ENCODE measurements at regions not wholly inside any gene's neighbourhood (a gene's known extent, or its start where the extent isn't known, plus 50 kb on each side); places are given as distances from the start of the nearest gene placed in this dataset.
"Not testable (repeated sequence)": the region's sequence is repeated elsewhere in the genome, so short reads cannot be mapped to it uniquely, and the experiment has no call there.

DNA sequence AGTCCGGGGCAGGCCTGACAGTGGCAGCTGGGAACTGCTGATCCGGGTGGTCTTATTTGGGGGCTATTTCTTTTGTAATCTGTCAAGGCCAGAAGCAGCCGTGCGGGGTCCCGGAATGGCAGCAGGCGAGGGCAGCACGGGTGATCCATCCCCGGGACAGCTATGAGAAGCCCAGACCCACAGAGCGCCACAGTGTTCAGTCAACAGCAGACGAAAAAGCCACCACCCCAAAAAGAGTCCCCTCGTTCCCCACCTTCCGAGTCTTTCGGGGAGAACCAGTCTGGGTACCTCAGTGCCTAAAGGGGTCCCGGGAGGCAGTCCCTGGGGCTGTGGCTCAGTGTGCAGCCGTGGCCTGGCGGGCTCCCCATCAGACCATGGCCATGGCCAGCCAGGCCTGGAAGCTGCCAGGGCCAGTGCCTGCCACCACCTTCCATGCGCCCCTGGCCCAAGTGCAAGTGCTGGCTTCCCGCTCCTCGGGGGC lies 125.1 kb upstream of the KCTD7 start:
- DNase-seq (ENCODE audit: low spot score), result no peak

DNA sequence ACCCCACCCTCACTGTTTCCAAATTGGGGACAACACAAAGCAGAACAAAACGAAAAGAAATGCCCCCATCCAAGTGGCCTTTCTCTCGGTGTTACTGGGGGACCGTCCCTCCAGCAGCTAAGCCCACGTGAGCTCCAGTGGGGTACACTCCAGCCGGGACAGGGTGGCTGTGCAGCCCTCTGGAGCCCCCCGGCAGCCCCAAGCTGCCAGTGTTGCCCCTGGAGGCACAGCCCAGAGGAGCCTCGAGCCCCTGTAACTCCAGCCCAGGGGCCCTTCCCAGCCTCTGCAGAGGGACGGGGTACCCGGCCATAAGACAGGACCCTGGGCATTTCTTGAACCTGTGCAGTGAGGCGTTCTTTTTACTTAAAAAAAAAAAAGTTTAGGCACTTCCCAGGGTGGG lies 124.5 kb upstream of the KCTD7 start:
- no peak for DNase-seq (ENCODE audit: low spot score)

DNA sequence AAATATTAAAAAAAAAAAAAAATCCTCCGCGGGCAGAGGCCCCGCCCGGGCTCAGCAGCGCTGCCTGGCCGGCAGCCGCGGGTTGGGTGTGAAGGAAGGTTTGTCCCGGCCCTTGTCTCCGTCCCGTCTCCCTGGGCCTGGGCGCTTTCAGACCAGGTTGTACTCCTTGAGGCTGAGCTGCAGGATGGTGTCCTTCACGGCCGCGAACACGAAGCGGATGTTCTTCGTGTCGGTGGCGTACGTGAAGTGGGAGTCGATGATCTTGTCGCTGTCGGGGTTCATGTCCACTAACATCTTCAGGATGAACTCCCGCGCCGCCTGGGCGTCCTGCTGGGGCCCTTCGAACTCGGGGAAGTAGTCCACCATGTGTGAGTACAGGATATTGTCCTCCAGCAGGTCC lies 123.7 kb upstream of the KCTD7 start:
- DNase-seq (ENCODE audit: low spot score), result no peak

DNA sequence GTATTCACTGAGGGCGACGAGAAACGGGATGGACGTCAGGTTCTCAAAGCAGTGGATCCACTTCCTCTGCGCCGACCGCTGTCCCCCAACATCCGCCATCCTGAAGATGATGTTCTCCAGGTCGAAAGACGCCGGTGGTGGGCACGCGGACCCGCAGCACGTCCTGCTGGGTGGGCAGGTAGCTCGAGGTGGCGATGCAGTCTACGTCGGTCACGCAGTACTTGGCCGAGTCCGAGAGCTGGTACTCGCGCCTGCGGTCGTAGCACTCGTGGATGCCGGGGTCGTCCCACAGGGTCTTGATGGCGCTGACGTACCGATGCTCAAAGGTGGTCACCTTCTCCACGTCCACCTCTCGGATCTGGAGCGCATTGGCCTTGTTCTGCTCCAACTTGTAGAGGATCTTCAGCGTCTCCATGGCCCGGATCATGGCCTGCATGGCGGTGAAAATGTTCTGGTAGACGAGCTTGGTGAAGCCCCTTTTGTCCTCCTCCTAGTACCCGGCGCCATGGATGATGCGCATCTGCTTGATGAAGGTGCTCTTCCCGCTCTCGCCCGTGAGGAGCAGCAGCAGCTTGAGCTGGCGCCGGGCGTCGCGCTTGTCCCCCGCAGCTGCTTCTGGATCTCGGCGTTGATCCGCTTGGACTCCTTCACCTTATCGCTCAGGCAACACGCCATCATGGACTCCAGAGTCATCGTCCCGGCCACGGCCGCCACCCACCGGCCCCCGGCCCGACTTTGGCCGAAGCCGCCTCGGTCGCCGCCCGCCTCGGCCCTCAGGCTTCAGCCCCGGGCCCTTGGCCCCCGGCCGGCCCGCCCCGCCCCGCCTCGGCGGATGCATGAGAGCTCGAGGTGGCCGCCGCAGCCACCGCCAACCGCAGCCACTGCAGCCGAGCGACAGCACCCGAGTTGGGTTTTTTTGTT lies 122.9 kb upstream of the KCTD7 start:
- DNase-seq (ENCODE audit: low spot score), result no peak

DNA sequence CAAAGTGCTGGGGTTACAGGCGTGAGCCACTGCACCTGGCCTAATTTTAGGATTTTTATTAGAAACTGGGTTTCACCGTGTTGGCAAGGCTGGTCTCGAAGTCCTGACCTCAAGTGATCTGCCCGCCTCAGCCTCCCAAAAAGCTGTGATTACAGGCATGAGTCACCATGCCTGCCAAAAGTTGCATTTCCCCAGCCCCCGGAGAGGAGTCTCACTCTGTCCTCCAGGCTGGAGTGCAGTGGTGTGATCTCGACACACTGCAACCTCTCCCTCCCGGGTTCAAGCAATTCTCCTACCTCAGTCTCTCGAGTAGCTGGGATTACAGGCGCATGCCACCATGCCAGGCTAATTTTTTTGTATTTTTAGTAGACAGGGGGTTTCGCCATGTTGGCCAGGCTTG lies 122.0 kb upstream of the KCTD7 start:
- not testable (repeated sequence) for DNase-seq (ENCODE audit: low spot score)

DNA sequence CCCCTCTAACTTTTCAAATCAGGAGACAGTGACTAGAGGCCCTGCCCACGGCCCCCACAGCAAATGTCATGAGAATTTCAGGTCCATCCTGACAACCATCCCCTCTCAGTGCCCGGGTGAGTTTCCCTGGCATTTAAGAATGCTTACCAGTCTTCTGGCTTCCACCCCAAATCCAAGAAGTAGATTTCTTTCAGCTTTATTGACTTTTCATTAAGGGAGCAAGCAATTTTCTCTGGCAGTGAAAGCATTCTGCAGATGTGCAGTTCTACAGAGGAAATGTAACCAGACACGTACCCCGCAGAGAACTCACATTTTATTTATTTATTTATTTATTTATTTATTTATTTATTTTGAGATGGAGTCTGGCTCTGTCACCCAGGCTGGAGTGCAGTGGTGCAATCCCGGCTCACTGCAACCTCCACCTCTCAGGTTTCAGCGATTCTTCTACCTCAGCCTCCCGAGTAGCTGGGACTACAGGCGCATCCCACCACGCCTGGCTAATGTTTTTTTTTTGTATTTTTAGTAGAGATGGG lies 120.9 kb upstream of the KCTD7 start:
- DNase-seq (ENCODE audit: low spot score), result no peak

DNA sequence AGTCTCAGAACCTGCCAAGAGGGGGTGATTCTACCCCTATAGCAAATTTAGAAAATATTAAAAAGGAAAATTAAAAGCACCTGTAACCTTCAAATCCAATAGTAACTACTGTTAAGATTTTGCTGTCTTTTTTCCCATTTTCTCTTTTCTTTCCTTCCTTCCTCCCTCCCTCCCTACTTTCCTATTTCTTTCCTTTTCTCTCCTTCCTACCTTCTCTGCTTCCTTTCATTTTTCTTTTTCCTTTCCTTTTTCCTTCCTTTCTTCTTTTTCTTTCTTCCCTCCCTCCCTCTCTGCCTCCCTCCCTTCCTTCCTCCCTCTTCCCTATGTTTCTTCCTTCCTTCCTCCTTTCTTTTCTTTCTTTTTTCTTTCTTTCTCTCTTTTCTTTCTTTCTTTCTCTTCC lies 120.2 kb upstream of the KCTD7 start:
- DNase-seq (ENCODE audit: low spot score), result no peak

DNA sequence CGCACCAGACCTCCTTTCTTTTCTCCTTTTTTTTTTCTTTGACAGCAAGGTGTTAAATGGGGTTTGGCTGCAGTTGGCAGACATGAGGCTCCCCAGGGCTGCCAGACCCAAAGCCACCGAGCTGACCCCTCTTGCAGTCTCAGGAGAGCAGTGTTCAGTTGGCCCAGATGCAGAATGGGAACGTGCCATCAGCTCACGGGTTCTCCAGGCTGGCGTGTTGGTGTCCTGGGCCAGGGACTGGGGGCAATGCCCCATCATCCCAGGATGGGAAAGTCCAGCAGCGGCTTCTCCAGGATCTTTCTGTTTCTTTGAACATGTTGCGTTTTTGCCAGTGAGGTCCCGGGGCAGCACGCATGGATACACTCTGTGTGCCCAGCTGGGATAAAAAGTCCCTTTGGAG lies 114.6 kb upstream of the KCTD7 start:
- DNase-seq (ENCODE audit: low spot score), result no peak

DNA sequence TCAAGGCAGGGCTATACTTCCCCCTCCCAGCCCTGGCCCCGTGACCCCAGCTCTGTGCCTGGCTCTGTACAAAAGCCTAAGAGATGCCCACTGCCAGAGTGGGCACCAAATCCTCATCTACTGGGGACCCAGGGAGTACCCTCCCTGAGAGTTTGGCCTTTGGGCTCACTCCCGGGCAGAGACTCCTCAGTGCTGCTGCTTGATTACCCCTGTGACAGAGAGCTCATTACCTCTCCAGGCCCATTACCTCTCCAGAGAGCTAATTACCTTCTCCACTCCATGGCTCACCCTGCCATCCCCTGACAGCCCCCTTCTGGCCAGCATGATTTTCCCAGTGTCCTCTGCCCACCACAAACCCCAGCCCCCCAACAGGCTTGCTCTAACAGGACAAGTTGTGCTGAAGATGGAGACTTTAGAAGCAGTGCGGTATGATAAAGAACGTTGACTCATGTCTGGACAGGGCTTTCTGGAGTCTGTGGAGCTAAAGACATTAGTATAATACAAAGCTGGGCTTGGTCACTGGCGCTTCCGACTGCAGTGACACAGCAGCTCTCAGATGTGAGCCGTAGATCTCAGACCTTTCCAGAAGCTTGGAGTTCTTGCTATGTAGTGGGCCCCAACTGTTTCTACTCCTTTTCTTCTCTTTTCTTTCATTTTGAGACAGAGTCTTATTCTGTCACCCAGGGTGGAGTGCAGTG lies 111.3 kb upstream of the KCTD7 start:
- DNase-seq (ENCODE audit: low spot score), result no peak

DNA sequence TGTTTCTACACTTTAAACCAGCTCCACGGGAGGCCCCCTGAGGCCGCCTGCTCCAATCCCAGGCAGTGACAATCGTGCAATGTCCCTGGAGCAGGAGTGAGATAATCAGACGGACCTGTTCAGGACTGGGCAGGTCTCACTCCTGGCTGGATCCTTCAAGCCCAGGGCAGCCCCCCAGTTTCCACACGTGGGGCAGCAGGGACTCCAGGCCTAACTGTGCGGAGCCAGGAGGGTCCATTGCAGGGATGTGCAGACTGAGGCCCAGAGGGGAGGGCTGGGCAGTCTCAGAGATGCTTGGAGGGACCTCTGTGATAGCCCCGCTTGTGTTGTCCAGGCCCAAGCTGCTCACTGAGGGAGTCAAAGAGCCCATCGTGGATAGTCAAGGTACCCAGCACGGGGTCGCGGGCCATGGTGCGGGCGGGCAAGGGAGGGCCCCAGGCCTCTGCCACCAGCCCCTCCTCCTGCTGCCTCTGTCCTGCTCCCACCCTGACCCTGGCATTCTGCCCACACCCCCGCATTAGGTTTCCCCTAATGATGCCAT lies 110.5 kb upstream of the KCTD7 start:
- no peak for DNase-seq (ENCODE audit: low spot score)

DNA sequence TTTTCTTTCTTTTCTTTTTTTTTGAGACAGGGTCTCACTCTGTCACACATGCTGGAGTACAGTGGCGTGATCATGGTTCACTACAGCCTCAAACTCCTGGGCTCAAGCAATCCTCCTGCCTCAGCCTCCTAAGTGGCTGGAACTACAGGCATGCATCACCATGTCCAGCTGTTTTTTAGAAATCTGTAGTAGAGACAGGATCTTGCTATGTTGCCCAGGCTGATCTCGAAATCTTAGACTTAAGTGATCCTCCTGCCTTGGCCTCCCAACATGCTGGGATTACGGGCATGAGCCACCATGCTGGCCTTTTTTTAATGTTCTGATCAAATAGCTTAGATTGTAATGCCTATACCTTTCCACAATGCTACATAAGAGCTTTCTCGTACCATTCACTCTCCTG lies 107.0 kb upstream of the KCTD7 start:
- no peak for DNase-seq (ENCODE audit: low spot score)

DNA sequence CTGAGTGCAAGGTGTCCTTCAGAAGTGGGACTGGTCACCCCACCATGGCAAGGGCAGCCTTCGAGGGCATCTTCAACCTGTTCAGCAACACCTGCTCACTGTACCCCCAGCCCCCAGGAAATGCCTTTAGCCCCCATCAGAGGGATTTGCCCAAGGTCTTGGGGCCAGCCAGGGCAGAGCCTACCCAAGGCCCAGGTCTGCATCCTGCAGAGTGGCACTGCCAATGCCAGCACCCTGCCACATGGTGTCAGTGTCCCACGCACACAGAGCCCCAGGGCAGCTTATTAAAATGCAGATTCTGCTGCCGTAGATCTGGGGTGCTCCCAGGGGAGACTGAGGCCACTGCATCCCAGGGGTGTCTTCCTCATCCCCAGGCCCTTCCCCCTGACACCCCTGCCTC lies 106.2 kb upstream of the KCTD7 start:
- DNase-seq (ENCODE audit: low spot score), result no peak

DNA sequence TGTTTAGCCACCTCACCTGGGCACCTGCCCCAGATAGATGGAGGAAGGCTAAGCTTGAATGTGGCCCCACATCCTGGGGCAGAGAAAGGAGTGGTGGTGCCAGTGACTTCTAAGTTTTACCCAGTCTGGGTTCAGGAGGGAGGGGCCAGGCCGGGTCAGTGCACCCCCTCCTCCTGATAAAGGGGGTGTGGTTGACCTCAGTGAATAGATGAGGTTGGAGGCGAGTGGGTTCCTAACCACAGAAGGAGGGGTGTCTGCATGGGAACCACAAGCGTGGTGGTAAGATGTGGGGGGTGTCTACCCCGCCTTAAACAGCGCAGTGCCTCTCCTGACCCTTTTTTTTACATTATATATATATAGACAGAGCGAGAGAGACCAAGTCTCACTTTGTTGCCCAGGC lies 105.3 kb upstream of the KCTD7 start:
- no peak for DNase-seq (ENCODE audit: low spot score)

DNA sequence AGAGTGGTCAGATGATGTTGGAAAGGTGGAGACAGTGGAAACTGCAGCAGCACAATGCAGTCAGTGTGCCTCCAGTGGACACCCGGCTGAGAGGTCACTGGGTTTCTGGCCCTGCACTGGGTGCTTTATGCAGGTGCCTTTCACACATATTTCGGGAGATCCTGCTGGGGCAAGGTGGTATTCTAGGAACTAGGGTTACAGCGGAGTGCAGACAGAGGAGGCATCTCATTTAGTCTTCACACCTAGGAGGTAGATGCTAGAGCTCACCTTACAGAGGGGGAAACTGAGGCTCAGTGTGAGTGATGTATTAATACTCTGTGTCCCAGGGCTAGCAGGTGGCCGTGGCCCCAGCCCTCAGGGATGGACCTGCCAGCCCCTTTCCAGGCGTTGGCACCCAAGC lies 103.9 kb upstream of the KCTD7 start:
- no peak for DNase-seq (ENCODE audit: low spot score)

DNA sequence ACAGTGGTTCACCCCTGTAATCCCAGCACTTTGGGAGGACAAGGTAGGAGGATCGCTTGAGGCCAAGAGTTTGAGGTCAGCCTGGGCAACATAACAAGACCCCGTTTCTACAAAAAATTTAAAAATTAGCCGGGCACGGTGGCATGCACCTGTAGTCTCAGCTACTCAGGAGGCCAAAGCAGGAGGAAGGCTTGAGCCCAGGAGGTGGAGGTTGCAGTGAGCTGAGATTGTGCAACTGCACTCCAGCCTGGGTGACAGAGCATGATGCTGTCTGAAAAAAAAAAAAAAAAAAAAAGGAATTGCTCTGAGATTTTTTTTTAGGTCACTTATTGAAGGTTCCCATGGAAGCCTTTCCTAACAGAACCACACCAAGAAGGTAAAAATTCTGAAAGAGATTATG lies 101.9 kb upstream of the KCTD7 start:
- not testable (repeated sequence) for DNase-seq (ENCODE audit: low spot score)

DNA sequence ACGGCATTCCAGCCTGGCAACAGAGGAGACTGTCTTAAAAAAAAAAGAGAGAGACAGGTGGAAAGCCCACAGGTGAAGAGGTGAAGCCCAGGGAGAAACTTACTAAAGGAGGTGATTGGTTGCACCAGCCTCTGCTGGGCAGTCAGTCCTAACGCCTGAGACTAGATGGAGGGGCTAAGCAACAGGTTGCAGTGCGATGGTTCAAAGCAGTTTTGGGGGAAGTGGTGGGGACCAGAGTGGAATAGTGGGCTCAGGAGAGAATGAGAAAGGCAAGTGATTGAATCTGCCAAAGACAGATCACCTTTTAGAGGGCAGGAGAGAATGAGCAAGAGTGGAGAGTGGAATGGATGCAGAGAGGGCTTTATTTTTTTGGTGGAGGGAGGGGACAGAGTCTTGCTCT lies 100.0 kb upstream of the KCTD7 start:
- no peak for DNase-seq (ENCODE audit: low spot score)

DNA sequence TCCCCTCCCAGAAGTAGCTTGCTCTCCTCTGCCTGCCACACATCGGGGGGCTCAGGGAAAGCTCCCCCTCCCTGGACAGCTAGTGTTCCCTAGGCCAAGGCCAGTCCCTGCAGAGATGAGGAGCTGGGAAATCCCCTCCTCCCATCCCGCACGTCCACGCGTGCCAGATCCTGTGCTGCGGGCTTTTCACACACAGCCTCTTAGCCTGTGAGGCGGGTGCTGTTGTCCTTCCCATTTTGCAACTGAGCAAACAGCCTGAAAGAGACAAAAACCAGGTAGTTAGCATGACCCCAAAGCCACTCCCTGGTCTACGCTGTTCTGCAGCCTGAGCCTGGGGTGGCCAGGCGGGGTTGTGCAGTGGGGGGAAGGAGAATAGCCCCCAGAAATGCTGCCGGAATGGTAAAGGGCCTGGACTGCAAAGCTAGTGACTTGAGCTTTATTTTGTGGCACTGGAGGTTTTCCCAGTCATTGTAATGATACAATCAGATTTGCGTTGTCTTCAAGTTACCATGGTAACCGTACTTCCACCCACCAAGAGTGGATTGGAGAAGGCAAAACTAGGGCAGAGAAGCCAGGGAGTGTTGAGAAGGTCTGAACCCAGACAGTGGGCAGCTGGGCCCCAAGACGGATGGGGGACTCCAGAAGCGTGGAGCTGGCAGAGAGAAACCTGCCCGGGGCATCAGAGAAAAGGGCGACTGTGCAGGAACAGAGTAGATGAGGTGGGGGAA lies 98.6 kb upstream of the KCTD7 start:
- DNase-seq (ENCODE audit: low spot score), result no peak

DNA sequence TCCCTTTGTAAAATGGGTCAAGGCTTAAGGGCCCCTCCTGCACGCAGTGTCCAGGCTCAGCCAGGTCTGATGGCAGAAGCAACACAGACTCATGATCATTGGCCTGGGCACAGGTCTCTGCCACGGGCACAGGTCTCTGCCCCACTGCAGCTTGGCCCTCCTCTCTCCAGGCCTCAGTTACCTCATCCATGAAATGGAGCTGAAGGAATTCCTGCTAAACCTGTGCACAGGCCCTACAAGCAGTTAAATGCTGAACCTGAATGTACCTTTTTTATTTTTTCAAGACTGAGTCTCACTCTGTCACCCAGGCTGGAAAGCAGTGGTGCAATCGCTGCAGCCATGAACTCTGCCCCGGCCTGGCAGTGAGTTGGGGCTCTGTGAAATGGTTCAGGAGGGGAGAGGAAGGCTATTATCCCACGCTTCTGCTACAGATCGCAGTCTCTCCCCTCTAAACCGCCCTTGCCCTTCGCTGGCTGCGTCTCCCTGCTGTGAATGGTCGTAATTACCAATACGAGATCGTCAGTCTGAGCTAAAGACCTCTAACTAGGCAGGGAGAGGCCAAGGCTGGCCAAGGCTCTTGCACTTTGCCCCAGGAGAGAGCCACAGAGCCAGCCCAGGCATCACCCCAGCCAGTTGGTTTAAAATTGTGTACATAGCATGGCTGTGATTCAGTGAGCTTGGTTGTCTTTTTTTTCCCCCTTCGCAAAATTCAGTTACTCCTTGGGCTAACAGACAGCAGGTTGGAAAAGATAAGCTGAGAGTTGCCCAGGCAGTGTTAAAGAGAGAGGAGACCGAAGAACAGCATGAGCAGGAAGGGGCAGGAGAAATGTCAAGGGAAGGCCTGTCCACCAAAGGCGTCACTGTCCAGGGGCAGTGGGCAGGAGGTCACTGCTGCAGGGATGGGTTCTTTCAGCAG lies 93.0 kb upstream of the KCTD7 start:
- no peak for DNase-seq (ENCODE audit: low spot score)

DNA sequence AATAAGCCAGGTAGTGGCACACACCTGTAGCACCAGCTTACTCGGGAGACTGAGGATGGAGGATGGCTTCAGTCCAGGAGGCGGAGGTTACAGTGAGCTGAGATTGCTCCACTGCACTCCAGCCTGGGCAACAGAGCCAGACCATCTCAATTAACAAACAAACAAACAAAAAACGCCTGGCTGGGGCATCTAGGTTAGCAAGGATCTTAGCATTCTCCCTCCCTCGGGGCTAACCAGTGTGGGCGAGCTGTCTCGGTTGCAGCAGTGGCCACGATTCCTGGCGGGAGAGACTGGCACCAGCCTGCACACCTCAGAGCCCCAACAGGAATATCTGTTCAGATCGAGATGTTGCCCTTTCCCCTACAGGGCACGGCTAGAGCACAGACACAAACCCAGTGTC lies 91.3 kb upstream of the KCTD7 start:
- DNase-seq (ENCODE audit: low spot score), result no peak

DNA sequence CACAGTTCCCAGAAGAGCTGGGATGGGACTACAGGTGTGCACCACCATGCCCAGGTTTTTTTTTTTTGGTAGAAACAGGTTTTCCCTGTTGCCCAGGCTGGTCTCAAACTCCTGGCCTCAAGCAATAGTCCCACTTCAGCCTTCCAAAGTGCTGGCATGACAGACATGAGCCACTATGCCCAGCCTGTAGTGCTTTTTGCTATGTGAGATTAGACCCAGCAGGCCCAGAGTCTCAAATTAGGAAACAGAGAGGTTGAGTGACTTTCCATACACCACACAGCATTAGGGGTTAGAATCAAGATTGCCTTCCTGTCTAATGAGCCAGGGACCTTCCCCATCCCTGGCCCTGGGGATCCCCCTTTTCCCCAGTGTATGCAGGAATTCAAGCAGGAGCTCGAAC lies 90.8 kb upstream of the KCTD7 start:
- DNase-seq (ENCODE audit: low spot score), result no peak

DNA sequence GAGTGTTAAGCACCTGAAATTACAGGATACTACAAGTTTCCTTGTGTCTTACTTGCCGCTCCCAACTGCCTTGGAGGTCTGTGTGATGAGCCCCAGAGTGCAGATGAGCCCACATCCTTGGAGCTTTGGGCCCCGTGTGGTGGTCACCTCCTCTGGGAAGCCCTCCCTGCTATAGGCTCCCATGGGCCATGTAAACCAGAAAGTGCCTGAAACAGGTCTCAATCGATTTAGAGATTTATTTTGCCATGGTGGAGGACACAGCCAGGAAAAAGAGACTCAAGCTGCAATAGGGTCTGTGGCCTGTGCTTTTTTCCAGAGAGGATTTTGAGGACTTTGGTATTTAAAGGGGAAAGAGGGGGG lies 89.4 kb upstream of the KCTD7 start:
- DNase-seq (ENCODE audit: low spot score), result no peak

Data from pons (tissue), 1 donor.